ENCODE measurements at regions not wholly inside any gene's neighbourhood (a gene's known extent, or its start where the extent isn't known, plus 50 kb on each side); places are given as distances from the start of the nearest gene placed in this dataset.

DNA sequence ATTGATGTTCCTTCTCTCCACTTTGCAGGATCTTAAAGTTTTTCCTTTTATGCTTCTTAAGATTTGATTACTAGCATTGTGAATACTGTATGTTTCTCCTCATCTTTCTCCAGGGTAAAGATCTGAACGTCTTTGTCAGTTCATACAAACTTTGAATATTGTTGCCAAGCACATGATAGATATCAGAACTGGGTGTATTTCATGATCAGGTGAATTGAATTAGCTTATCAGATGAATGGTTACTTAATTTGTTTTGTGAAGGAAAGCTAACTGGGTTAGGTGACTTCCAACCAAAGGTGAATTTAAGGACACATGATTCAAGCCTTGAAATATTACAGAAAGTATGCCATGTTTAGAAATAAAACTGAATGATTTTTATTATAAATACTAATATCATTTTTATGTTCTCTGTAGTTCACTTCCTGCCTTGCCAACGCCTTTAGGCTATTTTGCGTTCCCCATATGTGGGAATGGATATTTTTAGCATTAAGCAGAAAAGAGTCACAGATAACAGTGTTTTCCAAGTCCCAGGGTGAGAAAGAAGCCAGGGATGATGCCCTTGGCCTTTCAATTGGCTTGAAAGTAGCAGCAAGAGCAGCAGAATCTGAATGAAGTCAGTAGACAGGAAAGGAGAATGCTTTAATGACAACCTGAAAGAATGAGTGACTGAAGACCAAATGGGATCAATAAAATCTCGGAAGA is 752.1 kb downstream of the NCAM2 start:
- TF ChIP-seq, protein P1, sequence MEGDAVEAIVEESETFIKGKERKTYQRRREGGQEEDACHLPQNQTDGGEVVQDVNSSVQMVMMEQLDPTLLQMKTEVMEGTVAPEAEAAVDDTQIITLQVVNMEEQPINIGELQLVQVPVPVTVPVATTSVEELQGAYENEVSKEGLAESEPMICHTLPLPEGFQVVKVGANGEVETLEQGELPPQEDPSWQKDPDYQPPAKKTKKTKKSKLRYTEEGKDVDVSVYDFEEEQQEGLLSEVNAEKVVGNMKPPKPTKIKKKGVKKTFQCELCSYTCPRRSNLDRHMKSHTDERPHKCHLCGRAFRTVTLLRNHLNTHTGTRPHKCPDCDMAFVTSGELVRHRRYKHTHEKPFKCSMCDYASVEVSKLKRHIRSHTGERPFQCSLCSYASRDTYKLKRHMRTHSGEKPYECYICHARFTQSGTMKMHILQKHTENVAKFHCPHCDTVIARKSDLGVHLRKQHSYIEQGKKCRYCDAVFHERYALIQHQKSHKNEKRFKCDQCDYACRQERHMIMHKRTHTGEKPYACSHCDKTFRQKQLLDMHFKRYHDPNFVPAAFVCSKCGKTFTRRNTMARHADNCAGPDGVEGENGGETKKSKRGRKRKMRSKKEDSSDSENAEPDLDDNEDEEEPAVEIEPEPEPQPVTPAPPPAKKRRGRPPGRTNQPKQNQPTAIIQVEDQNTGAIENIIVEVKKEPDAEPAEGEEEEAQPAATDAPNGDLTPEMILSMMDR (IDR thresholded peaks at IDR 0.05; ENCODE audit: insufficient read depth, low read length, poor library complexity, severe bottlenecking): no peak
- no peaks in the 10 kb centered on the region for H3K36me3 ChIP-seq (ENCODE audit: control insufficient read depth, insufficient read depth, low read length)
- no peak overlapping the region for H3K4me3 ChIP-seq (replicated peaks; ENCODE audit: low read depth, low read length)
- H3K27me3 ChIP-seq (replicated peaks; ENCODE audit: control insufficient read depth, insufficient read depth, low read length): no peaks in the 10 kb centered on the region
- no peak for DNase-seq (ENCODE audit: extremely low read depth, insufficient read length)

DNA sequence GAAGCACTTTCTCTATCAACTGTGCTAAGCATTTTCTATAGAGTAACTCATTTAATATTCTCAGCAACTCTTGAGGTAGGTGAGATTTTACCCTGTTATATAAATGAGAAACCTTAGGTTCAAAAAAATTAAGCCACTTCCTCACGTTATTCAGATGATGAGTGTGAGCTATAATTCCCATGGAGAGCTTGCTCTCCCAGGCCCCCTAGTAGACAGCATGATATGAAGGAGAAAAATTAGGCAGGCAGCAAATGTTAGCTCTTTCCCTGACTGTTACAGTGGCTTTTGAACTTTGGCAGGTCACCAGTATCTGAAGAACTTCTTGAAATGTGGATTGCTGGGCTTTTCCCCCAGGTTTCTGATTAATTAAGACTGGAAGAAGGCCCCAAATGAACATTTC is 753.1 kb downstream of the NCAM2 start:
- H3K27me3 ChIP-seq (replicated peaks; ENCODE audit: control insufficient read depth, insufficient read depth, low read length): no peaks in the 10 kb centered on the region
- no peaks in the 10 kb centered on the region for H3K36me3 ChIP-seq (ENCODE audit: control insufficient read depth, insufficient read depth, low read length)
- DNase-seq (ENCODE audit: extremely low read depth, insufficient read length): no peak
- H3K4me3 ChIP-seq (replicated peaks; ENCODE audit: low read depth, low read length): no peak overlapping the region
- TF ChIP-seq, protein P1 (IDR thresholded peaks at IDR 0.05; ENCODE audit: insufficient read depth, low read length, poor library complexity, severe bottlenecking): no peak

DNA sequence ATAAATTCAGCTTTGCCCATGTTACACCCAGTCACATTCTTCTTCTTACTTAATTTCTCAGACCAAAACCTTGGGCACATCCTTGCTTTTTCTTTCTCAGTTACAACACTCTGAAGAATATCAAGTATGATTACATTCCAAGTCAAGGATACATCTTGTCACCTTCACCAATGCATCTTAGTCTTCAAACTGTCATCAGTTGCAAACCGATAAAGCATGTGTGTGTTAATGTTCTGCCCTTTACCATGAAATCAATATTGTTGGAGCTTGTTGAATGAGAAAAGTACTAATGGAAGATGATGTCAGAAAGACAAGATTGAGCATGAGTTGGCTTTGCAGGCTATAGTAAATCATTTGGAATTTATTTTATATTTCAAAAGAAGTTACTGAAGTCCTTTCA is 764.6 kb downstream of the NCAM2 start:
- Histone ChIP-seq H3K27me3 (replicated peaks; ENCODE audit: control insufficient read depth, insufficient read depth, low read length) (no peaks in the 10 kb centered on the region), H3K4me3 (replicated peaks; ENCODE audit: low read depth, low read length) (no peak overlapping the region), H3K36me3 (ENCODE audit: control insufficient read depth, insufficient read depth, low read length) (no peaks in the 10 kb centered on the region)
- TF ChIP-seq, protein P1 (IDR thresholded peaks at IDR 0.05; ENCODE audit: insufficient read depth, low read length, poor library complexity, severe bottlenecking): no peak
- no peak for DNase-seq (ENCODE audit: extremely low read depth, insufficient read length)

DNA sequence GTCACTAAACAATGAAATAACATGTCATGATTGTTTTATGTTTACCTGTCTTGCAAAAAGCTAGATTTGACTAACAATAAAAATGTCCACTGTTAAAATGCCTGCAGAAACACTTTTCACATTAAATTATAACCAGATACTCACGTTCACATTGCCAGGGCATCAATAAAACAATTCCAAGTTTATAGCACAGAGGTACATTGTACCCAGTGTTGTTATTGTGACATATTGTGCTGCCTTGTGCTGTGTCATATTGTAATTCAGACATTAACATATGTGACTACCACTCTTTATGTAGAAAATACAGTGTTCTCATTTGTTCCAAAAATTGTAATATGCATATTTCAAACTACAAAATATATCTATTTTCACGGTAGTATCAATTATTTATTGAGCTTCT is 766.1 kb downstream of the NCAM2 start:
- Histone ChIP-seq H3K27me3 (replicated peaks; ENCODE audit: control insufficient read depth, insufficient read depth, low read length) (no peaks in the 10 kb centered on the region), H3K4me3 (replicated peaks; ENCODE audit: low read depth, low read length) (no peak overlapping the region), H3K36me3 (ENCODE audit: control insufficient read depth, insufficient read depth, low read length) (no peaks in the 10 kb centered on the region)
- TF ChIP-seq, protein P1 (IDR thresholded peaks at IDR 0.05; ENCODE audit: insufficient read depth, low read length, poor library complexity, severe bottlenecking): no peak
- DNase-seq (ENCODE audit: extremely low read depth, insufficient read length): no peak

DNA sequence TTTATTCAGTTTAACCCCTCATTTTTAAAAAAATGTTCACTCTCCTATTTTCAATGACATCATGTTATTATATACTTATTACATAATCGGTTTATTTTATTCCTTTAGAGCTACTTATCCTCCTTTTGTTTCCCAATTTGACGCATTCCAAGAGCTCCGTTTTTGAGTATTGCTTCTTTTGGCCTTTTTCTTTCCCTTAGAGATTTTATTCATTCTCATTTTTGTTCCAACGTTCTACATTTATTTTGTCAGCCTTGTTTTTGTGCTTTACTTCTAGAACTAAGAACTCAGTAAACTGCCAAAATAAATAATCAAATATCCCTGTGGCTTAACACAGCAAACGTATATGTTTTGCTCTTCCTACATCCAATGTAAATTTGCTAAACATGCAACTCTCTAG is 769.1 kb downstream of the NCAM2 start:
- TF ChIP-seq, protein P1 (IDR thresholded peaks at IDR 0.05; ENCODE audit: insufficient read depth, low read length, poor library complexity, severe bottlenecking): no peak
- no peaks in the 10 kb centered on the region for H3K27me3 ChIP-seq (replicated peaks; ENCODE audit: control insufficient read depth, insufficient read depth, low read length)
- no peak overlapping the region for H3K4me3 ChIP-seq (replicated peaks; ENCODE audit: low read depth, low read length)
- H3K36me3 ChIP-seq (ENCODE audit: control insufficient read depth, insufficient read depth, low read length): no peaks in the 10 kb centered on the region
- no peak for DNase-seq (ENCODE audit: extremely low read depth, insufficient read length)

DNA sequence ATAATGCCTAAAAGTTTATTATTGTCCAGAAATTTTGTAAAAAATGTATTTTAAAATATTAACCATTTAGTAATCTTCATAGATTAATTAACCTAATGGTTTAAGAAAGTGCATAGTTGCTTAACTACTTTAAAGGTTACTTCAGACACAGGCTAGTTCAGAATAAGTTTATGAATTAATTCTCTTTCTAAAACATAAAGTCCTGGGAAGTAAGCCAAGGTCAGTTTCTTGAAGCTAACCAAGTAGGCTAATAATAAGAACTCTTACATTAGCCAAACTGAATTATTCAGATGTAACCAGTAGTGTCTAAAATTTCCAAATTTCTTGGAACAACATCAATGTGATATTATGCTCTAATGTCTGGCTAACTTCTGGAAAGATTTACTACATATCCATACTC is 790.4 kb downstream of the NCAM2 start:
- Histone ChIP-seq H3K4me3 (replicated peaks; ENCODE audit: low read depth, low read length) (no peak overlapping the region), H3K27me3 (replicated peaks; ENCODE audit: control insufficient read depth, insufficient read depth, low read length) (no peaks in the 10 kb centered on the region), H3K36me3 (ENCODE audit: control insufficient read depth, insufficient read depth, low read length) (no peaks in the 10 kb centered on the region)
- TF ChIP-seq, protein P1 (IDR thresholded peaks at IDR 0.05; ENCODE audit: insufficient read depth, low read length, poor library complexity, severe bottlenecking): no peak
- DNase-seq (ENCODE audit: extremely low read depth, insufficient read length): no peak
